ENCODE measurements at regions not wholly inside any gene's neighbourhood (a gene's known extent, or its start where the extent isn't known, plus 50 kb on each side); places are given as distances from the start of the nearest gene placed in this dataset.
A peak's percentile ranks its signal among the peaks of the same experiment; 100 is the strongest.
"Not testable (repeated sequence)": the region's sequence is repeated elsewhere in the genome, so short reads cannot be mapped to it uniquely, and the experiment has no call there.

DNA sequence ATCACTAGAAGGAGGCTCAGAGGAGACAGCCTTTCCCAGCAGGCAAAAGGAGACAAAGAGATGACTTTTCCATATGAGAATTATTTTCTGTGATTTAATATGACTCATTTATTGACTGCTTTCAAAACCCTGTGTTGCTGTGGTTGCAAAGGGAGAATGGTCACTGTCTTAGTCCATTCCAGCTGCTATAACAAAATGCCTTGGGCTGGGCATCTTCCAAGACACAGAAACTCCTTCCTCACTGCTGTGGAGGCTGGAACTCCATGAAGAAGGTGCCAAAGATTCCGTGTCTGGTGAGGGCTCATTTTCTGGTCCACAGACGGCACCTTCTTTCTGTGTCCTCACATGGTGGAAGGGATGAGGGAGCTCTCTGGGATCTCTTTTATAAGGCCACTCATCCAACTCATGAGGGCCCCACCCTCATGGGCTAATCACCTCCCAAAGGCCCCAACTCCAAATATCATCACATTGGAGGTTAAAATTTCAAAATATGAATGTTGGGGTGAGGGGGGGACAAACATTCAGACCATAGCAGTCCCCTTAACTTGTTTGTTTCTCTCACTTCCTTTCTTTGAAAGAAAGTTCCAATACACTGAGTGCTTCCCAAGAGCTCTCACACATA, 252.1 kb upstream of the RAB4A start:
- DNase-seq = no peak

DNA sequence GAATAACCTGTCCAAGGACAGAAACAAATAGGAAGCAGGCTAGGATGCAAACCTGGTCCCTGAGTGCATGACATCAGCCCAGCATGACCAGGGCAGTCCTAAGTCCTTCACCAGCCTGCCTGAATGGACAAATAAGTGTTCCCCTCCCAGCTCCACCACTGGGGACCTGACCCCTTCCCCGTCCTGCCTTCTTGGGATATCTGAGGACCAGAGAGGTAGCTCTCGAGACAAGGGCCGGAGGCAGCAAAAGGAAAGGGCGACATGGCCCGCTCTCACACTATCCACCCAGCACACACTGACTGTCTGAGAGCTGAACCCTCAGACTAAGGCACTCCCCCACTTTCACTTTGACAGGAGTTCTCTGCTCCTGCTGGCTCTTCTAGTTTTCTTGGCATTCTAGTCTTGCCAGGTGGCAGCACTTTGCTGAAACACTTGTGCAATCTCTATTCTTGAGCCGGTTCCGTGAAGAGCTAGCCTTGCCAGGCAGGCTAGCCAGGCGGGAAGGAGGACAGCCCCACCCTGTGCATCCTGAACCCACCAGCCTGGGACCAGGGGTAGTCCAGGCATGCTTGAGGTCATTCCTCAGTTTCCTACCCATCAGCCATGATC, 251.1 kb upstream of the RAB4A start:
- DNase-seq = no peak

GRCh38 chr1:229021034-229021433, 249.9 kb upstream of the RAB4A start:
- DNase-seq = not testable (repeated sequence)

GRCh38 chr1:229022595-229023333, 248.1 kb upstream of the RAB4A start:
- no peak for DNase-seq

DNA sequence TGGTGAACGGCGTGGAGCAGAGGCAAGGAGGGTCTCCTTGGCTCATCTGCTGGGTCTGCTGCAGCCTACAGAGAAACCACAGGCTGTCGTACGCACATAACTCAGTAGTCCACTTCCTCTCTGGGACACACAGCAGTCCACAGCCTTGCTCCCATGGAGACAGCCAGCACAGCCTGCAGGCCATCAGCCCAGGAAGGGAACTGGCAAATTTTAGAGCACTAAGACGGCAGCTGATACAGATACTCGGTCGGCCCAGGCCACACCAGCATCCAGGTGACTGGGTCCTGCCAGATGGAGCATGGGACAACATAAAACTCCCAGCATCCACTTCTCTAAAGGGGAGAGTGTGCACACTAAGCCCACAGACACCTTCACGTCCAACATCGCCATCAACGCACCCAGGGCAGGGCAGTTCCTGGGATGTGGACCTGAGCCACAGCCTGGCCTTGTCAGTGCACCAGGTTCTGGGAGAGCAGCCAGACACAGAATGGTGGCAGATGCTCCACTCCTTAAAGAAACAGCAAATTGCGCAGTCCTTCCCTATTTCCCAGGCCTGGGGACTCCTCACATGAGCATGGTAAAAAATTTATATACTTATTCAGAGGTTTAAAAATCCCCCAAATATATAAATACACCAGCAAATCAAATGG, 247.1 kb upstream of the RAB4A start:
- no peak for DNase-seq

DNA sequence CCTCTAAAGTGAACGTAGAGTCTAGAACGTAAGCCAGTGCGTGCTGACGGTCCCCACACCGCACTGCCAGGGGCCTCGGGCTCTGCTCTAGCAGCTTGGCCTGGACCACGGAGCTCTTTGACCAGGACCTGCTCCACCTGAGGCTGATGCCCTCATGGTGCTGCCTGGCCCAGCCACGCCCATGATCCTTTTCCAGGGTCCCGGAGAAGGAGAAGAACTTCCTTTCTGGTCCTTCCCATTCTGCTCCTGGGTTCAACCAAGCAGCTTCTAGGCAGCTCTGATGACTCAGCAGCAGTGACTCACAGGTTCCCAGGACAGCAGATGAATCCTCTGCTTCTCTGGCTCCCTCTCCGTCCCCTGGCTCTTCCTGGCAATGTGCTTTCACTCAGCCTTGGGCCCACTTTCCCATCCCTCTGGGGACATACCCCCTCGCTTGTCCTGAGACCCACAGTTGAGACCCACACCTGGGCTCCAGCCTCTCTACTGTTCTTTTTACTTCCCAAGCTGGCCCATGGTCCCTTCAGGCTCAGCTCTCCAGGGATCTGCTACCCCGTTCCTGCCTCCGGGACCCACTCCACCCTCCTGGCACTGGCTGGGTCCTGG, 246.3 kb upstream of the RAB4A start:
- peak; percentile 88 for DNase-seq

DNA sequence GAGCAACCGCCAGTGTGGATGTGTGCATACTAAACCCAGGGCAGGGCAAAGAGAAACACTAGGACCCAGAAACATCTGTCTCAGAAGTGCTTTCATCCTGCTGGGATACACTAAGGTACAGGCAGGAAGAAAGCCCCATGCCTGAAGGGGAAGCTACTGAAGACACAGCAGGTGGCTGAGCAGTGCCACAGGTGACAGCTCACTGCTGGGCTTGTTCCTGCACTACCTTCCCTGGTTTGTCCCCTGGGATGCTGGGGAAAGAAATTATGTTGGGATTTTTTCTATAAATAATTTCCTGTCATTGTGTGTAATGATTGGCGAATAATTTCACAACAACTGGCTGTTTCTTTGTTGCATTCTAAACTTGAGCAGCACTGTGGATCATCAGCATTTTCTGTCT, 245.3 kb upstream of the RAB4A start:
- DNase-seq = no peak

DNA sequence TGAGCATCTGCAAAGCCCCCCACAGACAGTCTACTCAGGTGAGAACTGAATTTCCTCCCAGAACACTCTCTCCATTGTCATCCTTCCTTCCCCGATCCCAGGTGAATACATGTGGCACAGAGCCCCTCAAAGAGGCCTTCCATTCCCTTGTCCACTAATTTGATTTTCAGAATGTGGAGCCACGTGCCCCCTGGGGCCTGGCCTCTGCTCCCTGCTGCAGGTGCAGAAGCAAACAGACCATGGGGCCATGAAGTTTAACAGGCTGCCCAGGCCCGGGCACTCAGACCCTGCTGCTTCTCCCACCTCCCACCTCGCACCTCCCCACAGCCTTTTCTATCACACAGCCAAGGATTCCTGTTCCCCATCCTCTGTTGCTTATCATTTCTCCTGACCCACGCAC, 243.8 kb upstream of the RAB4A start:
- no peak for DNase-seq

DNA sequence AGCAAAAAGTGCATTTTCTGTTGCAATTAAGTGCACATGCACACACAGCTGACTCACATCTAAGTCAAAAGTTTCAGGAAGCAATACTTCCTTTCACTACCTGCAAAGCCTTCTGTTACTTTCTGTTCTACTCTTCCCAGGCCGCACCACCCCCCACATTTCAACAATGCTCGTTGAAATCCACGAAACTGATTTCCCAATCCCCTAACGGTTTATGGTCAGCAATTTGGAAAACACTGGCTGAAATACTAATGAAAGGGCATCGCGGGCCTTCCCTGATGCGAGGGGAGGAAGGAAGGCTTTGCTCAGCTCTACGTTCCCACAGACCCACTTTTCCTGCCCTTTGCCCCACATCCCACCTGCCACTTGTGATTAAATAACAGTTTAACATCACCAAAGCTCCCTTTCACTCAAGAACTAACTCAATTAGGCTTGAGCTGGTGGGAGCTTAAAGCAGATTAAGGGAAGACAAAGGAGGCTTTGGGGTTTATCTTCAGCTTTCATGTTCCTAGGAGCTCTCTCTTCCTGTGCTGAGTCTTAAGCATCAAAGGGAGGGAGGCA, 243.2 kb upstream of the RAB4A start:
- peak; percentile 14 for DNase-seq

GRCh38 chr1:229028544-229028943, 242.4 kb upstream of the RAB4A start:
- no peak for DNase-seq

- DNase-seq = no peak
Measured at GRCh38 chr1:229028987-229029878, 241.7 kb upstream of the RAB4A start.

- DNase-seq = no peak
Measured at GRCh38 chr1:229029879-229030235, 241.1 kb upstream of the RAB4A start.

- DNase-seq = no peak
Measured at GRCh38 chr1:229030630-229031029, 240.3 kb upstream of the RAB4A start.

DNA sequence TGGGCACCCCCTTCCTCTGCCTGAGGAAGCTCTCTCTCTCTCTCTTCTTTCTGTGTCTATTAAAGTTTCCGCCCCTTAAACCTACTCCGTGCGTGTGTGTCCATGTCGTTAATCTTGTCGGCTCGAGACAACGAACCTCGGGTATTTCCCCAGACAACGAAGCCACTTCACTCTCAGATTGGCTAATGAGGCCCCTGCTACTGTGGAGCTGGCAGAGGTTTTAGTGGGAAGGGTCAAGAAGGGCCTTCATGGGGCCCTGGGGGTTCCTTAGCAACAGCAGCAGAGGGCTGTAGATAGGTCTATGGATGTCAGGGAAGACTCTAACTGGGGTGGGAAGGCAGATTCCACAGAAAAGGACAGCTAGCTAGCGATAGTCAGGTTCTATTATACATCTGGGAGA, 239.8 kb upstream of the RAB4A start:
- no peak for DNase-seq

DNA sequence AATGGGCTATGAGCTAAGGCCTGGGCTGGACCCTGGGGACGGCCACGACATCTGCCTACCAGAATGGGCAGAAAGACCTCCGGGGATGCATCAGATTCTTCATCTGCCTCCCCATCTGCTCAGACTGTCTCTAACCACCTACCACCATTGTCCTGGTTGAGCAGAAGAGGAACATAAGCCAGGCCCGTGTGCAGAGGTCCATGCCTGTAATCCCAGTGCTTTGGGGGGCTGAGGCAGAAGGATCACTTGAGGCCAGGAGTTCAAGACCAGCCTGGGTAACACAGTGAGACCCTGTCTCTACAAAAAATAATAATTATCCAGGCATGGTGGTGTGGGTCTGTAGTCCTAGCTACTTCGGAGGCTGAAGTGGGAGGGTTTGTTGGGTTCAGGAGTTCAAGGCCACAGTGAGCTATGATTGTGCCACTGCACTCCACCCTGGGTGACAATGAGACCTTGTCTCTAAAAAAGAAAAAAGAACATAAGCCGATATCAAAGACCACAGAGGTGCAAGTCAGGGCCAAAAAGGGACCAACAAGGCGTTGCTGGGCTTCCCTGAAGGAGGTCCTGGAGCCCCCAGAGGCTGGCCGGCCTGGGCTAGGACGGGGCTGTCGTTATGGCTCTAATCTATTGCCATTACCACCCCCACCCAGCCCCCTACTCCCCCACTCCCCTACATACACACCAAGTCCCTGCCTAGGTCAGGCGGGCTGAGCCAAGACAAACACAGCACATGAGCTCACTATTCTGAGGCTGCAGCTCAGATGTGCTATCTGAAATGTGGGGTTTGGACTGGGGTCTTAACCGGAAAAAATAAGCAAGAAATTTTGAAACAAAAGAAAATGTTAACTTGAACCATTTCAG, 239.2 kb upstream of the RAB4A start:
- no peak for DNase-seq

- no peak for DNase-seq
Measured at GRCh38 chr1:229032375-229032774, 238.5 kb upstream of the RAB4A start.

- no peak for DNase-seq
Measured at GRCh38 chr1:229033480-229033879, 237.4 kb upstream of the RAB4A start.

- DNase-seq = no peak
Measured at GRCh38 chr1:229034342-229034741, 236.6 kb upstream of the RAB4A start.

DNA sequence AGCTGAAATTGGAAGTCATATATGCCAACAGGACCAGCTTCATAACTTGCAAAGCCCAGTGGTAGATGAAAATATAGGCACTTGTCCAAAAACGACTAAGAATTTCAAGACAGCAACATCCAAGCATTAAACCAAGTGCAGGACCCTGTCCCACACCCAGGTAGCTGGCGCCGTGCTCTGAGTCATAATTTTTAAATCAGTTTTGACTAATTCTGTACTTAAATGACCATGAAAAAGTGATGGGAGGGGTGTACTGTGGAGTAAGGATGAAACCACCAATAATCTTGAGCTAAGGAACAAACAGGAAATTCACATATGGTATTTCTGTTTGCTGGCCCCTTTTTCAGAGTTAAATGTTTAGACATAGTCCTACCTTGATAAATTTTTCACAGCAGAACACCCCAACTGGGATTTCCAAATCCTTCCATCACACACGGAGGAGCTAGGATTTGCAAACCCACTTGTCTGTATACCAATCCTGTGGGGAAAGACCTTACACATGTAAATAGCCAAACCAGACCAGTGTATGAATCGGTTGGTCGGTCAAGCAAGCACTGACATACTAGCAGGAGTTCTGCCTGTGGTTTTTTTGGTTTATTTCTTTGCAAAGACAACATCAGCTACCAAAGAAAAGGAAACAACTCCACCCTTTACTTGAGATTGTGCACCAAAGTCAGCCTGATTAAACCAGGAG, 235.7 kb upstream of the RAB4A start:
- no peak for DNase-seq

DNA sequence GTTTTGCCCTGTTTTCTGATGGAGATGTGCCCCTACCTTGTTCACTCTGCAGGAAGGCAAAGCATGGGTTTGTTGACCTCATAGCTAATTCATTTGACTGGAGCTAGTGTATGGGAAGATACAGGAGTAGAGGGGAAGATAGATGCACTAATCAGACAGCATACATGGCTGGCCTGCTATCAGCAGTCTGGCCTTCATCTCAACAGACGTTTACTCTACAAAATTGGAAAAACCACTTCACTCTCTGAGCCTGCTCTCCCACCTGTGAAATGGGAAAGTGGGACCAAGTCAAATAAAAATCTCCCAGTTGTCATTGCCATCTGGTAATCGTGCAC, 235.2 kb upstream of the RAB4A start:
- DNase-seq = no peak

Data from EL (cell line).